ENCODE measurements at regions not wholly inside any gene's neighbourhood (a gene's known extent, or its start where the extent isn't known, plus 50 kb on each side); places are given as distances from the start of the nearest gene placed in this dataset.

GRCh38 chr1:170864876-170865538 lies 70.3 kb upstream of the MROH9 start:
- DNase-seq (ENCODE audit: low read depth), result no peak

GRCh38 chr1:170866646-170867045 lies 68.7 kb upstream of the MROH9 start:
- DNase-seq (ENCODE audit: low read depth), result no peak

GRCh38 chr1:170871868-170872267 lies 63.5 kb upstream of the MROH9 start:
- DNase-seq (ENCODE audit: low read depth), result no peak

GRCh38 chr1:170872663-170873062 lies 62.7 kb upstream of the MROH9 start:
- DNase-seq (ENCODE audit: low read depth), result no peak

- no peak for DNase-seq (ENCODE audit: low read depth)
Observed at GRCh38 chr1:170874671-170875070, 60.7 kb upstream of the MROH9 start.

- peak; percentile 87 for DNase-seq (ENCODE audit: low read depth)
Observed at GRCh38 chr1:170881268-170882265, 53.8 kb upstream of the MROH9 start.

Measured in fibroblast of gingiva (primary cell).